ENCODE measurements at regions not wholly inside any gene's neighbourhood (a gene's known extent, or its start where the extent isn't known, plus 50 kb on each side); places are given as distances from the start of the nearest gene placed in this dataset.
A peak's percentile ranks its signal among the peaks of the same experiment; 100 is the strongest.
"Not testable (repeated sequence)": the region's sequence is repeated elsewhere in the genome, so short reads cannot be mapped to it uniquely, and the experiment has no call there.

- ChIA-PET POLR2A (no interaction called here), CTCF (no interaction called here)
- Mint-ChIP-seq H3K9me3 (peaks cover 0 to 1% (median 0%) of the 10 kb centered on the region in 11 donors), H3K36me3 (no peaks in the 10 kb centered on the region), H3K4me1 (no peaks in the 10 kb centered on the region), H3K4me3 (no peak overlapping the region), H3K27ac (no peak overlapping the region), H3K27me3 (peaks cover 5 to 14% (median 10%) of the 10 kb centered on the region in 5 donors)
- ATAC-seq, result no peak
- Histone ChIP-seq H3K4me3 (ENCODE audit: low read length) (no peak overlapping the region), H3K27ac (ENCODE audit: low read depth, low read length) (no peak overlapping the region), H3K27me3 (ENCODE audit: control insufficient read depth in 2 of 2, insufficient read depth in 2 of 2, low read length in 2 of 2) (no peaks in the 10 kb centered on the region), H3K36me3 (ENCODE audit: control insufficient read depth in 2 of 3, insufficient read depth in 3 of 3, low read length in 3 of 3) (no peaks in the 10 kb centered on the region), H3K4me1 (ENCODE audit: control insufficient read depth in 2 of 2, insufficient read depth in 2 of 2, low read length in 2 of 2) (no peaks in the 10 kb centered on the region), H3K9me3 (ENCODE audit: control insufficient read depth in 2 of 3, low read length in 3 of 3) (no peaks in the 10 kb centered on the region)
- intact Hi-C loops (cut with micrococcal nuclease), result no loop called here
- DNase-seq, result no peak
These were observed 148.3 kb downstream of the ENC1 start for GRCh38 chr5:74492230-74492629.

- H3K27me3 ChIP-seq (ENCODE audit: control insufficient read depth in 2 of 2, insufficient read depth in 2 of 2, low read length in 2 of 2), result no peaks in the 10 kb centered on the region
- ChIA-PET CTCF (no interaction called here), POLR2A (no interaction called here)
- H3K9me3 Mint-ChIP-seq, result peaks cover 0 to 1% (median 0%) of the 10 kb centered on the region in 11 donors
- no peaks in the 10 kb centered on the region for H3K9me3 ChIP-seq (ENCODE audit: control insufficient read depth in 2 of 3, low read length in 3 of 3)
- H3K4me3 ChIP-seq (ENCODE audit: low read length), result no peak overlapping the region
- intact Hi-C loops (cut with micrococcal nuclease), result no loop called here
- H3K27ac ChIP-seq (ENCODE audit: low read depth, low read length), result no peak overlapping the region
- ATAC-seq (no peak), DNase-seq (no peak)
- no peaks in the 10 kb centered on the region for H3K36me3 ChIP-seq (ENCODE audit: control insufficient read depth in 2 of 3, insufficient read depth in 3 of 3, low read length in 3 of 3)
- H3K4me1 Mint-ChIP-seq, result no peaks in the 10 kb centered on the region
- no peak overlapping the region for H3K27ac Mint-ChIP-seq
- H3K4me3 Mint-ChIP-seq, result no peak overlapping the region
- H3K4me1 ChIP-seq (ENCODE audit: control insufficient read depth in 2 of 2, insufficient read depth in 2 of 2, low read length in 2 of 2), result no peaks in the 10 kb centered on the region
- no peaks in the 10 kb centered on the region for H3K36me3 Mint-ChIP-seq
- peaks cover 5 to 14% (median 10%) of the 10 kb centered on the region in 5 donors for H3K27me3 Mint-ChIP-seq
These were observed 148.9 kb downstream of the ENC1 start for GRCh38 chr5:74491586-74491985.

GRCh38 chr5:74490814-74491213 lies 149.7 kb downstream of the ENC1 start:
- Mint-ChIP-seq H3K36me3 (no peaks in the 10 kb centered on the region), H3K27ac (no peak overlapping the region), H3K9me3 (peaks cover 0 to 1% (median 0%) of the 10 kb centered on the region in 11 donors), H3K27me3 (peaks cover 3 to 14% (median 10%) of the 10 kb centered on the region in 5 donors), H3K4me3 (no peak overlapping the region), H3K4me1 (no peaks in the 10 kb centered on the region)
- DNase-seq, result no peak
- intact Hi-C loops (cut with micrococcal nuclease), result no loop called here
- ChIA-PET POLR2A (no interaction called here), CTCF (no interaction called here)
- Histone ChIP-seq H3K4me1 (ENCODE audit: control insufficient read depth in 2 of 2, insufficient read depth in 2 of 2, low read length in 2 of 2) (no peaks in the 10 kb centered on the region), H3K27ac (ENCODE audit: low read depth, low read length) (no peak overlapping the region), H3K36me3 (ENCODE audit: control insufficient read depth in 2 of 3, insufficient read depth in 3 of 3, low read length in 3 of 3) (no peaks in the 10 kb centered on the region), H3K9me3 (ENCODE audit: control insufficient read depth in 2 of 3, low read length in 3 of 3) (no peaks in the 10 kb centered on the region), H3K27me3 (ENCODE audit: control insufficient read depth in 2 of 2, insufficient read depth in 2 of 2, low read length in 2 of 2) (no peaks in the 10 kb centered on the region), H3K4me3 (ENCODE audit: low read length) (no peak overlapping the region)
- ATAC-seq, result no peak

DNA sequence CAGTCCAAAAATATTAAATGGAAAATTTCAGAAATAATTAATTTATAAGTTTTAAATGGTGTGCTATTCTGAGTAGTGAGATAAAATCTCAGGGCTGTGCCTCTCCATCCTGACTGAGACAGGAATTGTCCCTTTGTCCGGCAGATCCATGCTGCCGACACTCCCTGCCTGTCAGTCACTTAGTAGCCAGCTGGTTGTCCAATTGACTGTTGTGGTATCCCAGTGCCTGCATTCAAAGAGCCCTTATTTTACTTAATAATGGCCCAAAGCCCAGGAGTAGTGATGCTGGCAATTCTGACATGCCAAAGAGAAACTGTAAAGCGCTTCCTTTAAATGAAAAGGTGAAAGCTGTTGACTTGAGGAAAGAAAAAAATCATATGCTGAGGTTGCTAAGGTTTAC lies 157.5 kb downstream of the ENC1 start:
- CTCF ChIA-PET, result no interaction called here
- Histone ChIP-seq H3K4me1 (ENCODE audit: control insufficient read depth in 2 of 2, insufficient read depth in 2 of 2, low read length in 2 of 2) (no peaks in the 10 kb centered on the region), H3K36me3 (ENCODE audit: control insufficient read depth in 2 of 3, insufficient read depth in 3 of 3, low read length in 3 of 3) (no peaks in the 10 kb centered on the region), H3K4me3 (ENCODE audit: low read length) (no peak overlapping the region), H3K27ac (ENCODE audit: low read depth, low read length) (no peak overlapping the region), H3K9me3 (ENCODE audit: control insufficient read depth in 2 of 3, low read length in 3 of 3) (no peaks in the 10 kb centered on the region), H3K27me3 (ENCODE audit: control insufficient read depth in 2 of 2, insufficient read depth in 2 of 2, low read length in 2 of 2) (no peaks in the 10 kb centered on the region)
- peaks cover 0 to 4% (median 0%) of the 10 kb centered on the region in 5 donors for H3K27me3 Mint-ChIP-seq
- ATAC-seq, result no peak
- peak overlapping the region in 1 of 9 donors; percentile 77 for H3K27ac Mint-ChIP-seq
- intact Hi-C loops (cut with micrococcal nuclease), result loop anchor here in 1 of 2 donors (10.0 kb wide), 1 partner anchor 152 kb away; no protein-coding TSS in a partner anchor
- H3K4me3 Mint-ChIP-seq, result no peak overlapping the region
- H3K36me3 Mint-ChIP-seq, result no peaks in the 10 kb centered on the region
- no peak for DNase-seq
- POLR2A ChIA-PET, result no interaction called here
- no peaks in the 10 kb centered on the region for H3K9me3 Mint-ChIP-seq
- H3K4me1 Mint-ChIP-seq, result no peaks in the 10 kb centered on the region

- CTCF ChIA-PET, result no interaction called here
- POLR2A ChIA-PET, result no interaction called here
- H3K9me3 ChIP-seq (ENCODE audit: control insufficient read depth in 2 of 3, low read length in 3 of 3), result no peaks in the 10 kb centered on the region
- no peak for ATAC-seq
- peaks cover 0 to 4% (median 0%) of the 10 kb centered on the region in 5 donors for H3K27me3 Mint-ChIP-seq
- H3K4me1 ChIP-seq (ENCODE audit: control insufficient read depth in 2 of 2, insufficient read depth in 2 of 2, low read length in 2 of 2), result no peaks in the 10 kb centered on the region
- intact Hi-C loops (cut with micrococcal nuclease), result loop anchor here in 1 of 2 donors (10.0 kb wide), 1 partner anchor 152 kb away; no protein-coding TSS in a partner anchor
- no peaks in the 10 kb centered on the region for H3K9me3 Mint-ChIP-seq
- H3K4me3 Mint-ChIP-seq, result no peak overlapping the region
- DNase-seq, result no peak
- H3K36me3 ChIP-seq (ENCODE audit: control insufficient read depth in 2 of 3, insufficient read depth in 3 of 3, low read length in 3 of 3), result no peaks in the 10 kb centered on the region
- H3K4me1 Mint-ChIP-seq, result no peaks in the 10 kb centered on the region
- no peaks in the 10 kb centered on the region for H3K27me3 ChIP-seq (ENCODE audit: control insufficient read depth in 2 of 2, insufficient read depth in 2 of 2, low read length in 2 of 2)
- H3K27ac Mint-ChIP-seq, result no peak overlapping the region
- no peak overlapping the region for H3K27ac ChIP-seq (ENCODE audit: low read depth, low read length)
- no peak overlapping the region for H3K4me3 ChIP-seq (ENCODE audit: low read length)
- no peaks in the 10 kb centered on the region for H3K36me3 Mint-ChIP-seq
These were observed 158.0 kb downstream of the ENC1 start for GRCh38 chr5:74482523-74482922.

- H3K27ac Mint-ChIP-seq; H3K27me3 ChIP-seq (ENCODE audit: control insufficient read depth in 2 of 2, insufficient read depth in 2 of 2, low read length in 2 of 2); H3K36me3 Mint-ChIP-seq; POLR2A ChIA-PET; H3K4me1 ChIP-seq (ENCODE audit: control insufficient read depth in 2 of 2, insufficient read depth in 2 of 2, low read length in 2 of 2); ATAC-seq; H3K4me1 Mint-ChIP-seq; H3K36me3 ChIP-seq (ENCODE audit: control insufficient read depth in 2 of 3, insufficient read depth in 3 of 3, low read length in 3 of 3); DNase-seq; H3K9me3 ChIP-seq (ENCODE audit: control insufficient read depth in 2 of 3, low read length in 3 of 3); H3K9me3 Mint-ChIP-seq; H3K4me3 Mint-ChIP-seq; H3K27ac ChIP-seq (ENCODE audit: low read depth, low read length); H3K4me3 ChIP-seq (ENCODE audit: low read length): not testable (repeated sequence)
- CTCF ChIA-PET, result interaction anchor here (0.5 kb wide), 1 partner anchor 522 kb away, joined by 3 read pairs; no protein-coding TSS in a partner anchor
- peaks cover 0 to 11% (median 3%) of the 10 kb centered on the region in 5 donors for H3K27me3 Mint-ChIP-seq
- intact Hi-C loops (cut with micrococcal nuclease), result loop anchor here in 1 of 2 donors (10.0 kb wide), 1 partner anchor 153 kb away; no protein-coding TSS in a partner anchor
These were observed 159.2 kb downstream of the ENC1 start for GRCh38 chr5:74481357-74481756.

DNA sequence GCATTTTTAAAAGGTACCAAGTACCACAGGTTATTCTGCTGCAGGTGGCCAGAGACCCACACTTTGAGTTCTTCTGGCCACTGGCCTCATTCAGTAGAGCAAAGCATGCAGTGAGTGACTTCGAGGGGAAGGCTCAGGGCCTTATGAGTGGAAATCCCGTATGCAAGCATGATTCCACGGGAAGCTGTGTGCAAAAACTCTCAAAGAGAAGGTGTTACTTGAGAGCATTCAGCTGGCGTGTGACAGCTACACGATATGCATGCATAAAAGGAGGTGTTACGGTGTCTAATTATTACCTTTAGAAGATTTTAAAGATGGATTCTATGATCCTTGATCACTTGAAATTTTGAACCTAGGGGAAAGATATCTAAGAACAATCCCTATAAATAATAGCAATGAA lies 160.3 kb downstream of the ENC1 start:
- intact Hi-C loops (cut with micrococcal nuclease), result loop anchor here in 1 of 2 donors (10.0 kb wide), 1 partner anchor 155 kb away; no protein-coding TSS in a partner anchor
- Histone ChIP-seq H3K27ac (ENCODE audit: low read depth, low read length) (no peak overlapping the region), H3K4me1 (ENCODE audit: control insufficient read depth in 2 of 2, insufficient read depth in 2 of 2, low read length in 2 of 2) (no peaks in the 10 kb centered on the region), H3K36me3 (ENCODE audit: control insufficient read depth in 2 of 3, insufficient read depth in 3 of 3, low read length in 3 of 3) (no peaks in the 10 kb centered on the region), H3K9me3 (ENCODE audit: control insufficient read depth in 2 of 3, low read length in 3 of 3) (no peaks in the 10 kb centered on the region), H3K27me3 (ENCODE audit: control insufficient read depth in 2 of 2, insufficient read depth in 2 of 2, low read length in 2 of 2) (peaks cover 0 to 3% of the 10 kb centered on the region in 2 donors), H3K4me3 (ENCODE audit: low read length) (no peak overlapping the region)
- Mint-ChIP-seq H3K4me1 (no peaks in the 10 kb centered on the region), H3K36me3 (no peaks in the 10 kb centered on the region), H3K27me3 (peaks cover 0 to 19% (median 4%) of the 10 kb centered on the region in 5 donors), H3K27ac (no peak overlapping the region), H3K4me3 (no peak overlapping the region), H3K9me3 (no peaks in the 10 kb centered on the region)
- DNase-seq (no peak), ATAC-seq (no peak)
- CTCF ChIA-PET, result no interaction called here
- POLR2A ChIA-PET, result no interaction called here
